SK-N-MC (cell line): ENCODE measurements at regions not wholly inside any gene's neighbourhood (a gene's known extent, or its start where the extent isn't known, plus 50 kb on each side); places are given as distances from the start of the nearest gene placed in this dataset.

Source experiments
- EZH2 ChIP-seq: fragments of 200-600 bp; sonication (generic); IDR thresholded peaks from one replicate; pipeline ENCODE4 v1.6.1; 2017; ENCODE audit warnings: antibody characterized with exemption
- POLR2AphosphoS5 ChIP-seq: IDR thresholded peaks from 2 replicates; pipeline ENCODE4 v1.6.1; 2012; ENCODE audit warnings: mild to moderate bottlenecking, low read depth, low read length, borderline replicate concordance

DNA sequence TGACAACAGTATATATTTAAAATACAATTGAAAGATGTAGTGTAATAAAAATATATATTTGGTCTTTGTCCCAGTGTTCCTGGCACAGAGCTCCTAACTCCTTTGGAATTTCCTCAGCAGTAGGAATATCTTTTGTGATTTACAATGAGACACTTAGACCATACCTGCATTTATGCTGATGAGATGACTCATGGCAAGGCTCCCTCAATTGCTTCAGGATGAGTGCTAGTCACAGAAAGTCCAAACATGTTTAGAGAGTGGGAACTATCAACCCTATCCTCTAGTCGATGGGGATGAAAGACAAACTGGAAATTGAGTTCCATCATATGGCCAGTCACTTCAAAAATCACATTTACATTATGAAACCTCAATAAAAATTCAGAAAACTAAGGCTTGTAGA lies 588.3 kb upstream of the LMCD1 start:
- no peak for TF ChIP-seq POLR2AphosphoS5
- no peak for TF ChIP-seq EZH2
